Osteocyte (in vitro differentiated cells): ENCODE measurements at regions not wholly inside any gene's neighbourhood (a gene's known extent, or its start where the extent isn't known, plus 50 kb on each side); places are given as distances from the start of the nearest gene placed in this dataset.

Experiments
- DNase-seq: peaks from one replicate; pipeline ENCODE4 v3.0.0; 2021; ENCODE audit warnings: mixed read lengths; ENCODE audit not compliant: unreplicated experiment; ENCODE audit errors: extremely low spot score
- H3K27ac Mint-ChIP-seq: one replicate; pipeline ENCODE4 v1.8.0; 2021; ENCODE audit warnings: mild to moderate bottlenecking, mixed read lengths; ENCODE audit not compliant: unreplicated experiment
- H3K27me3 Mint-ChIP-seq: one replicate; pipeline ENCODE4 v1.8.0; 2021; ENCODE audit warnings: mixed read lengths; ENCODE audit not compliant: unreplicated experiment
- H3K36me3 Mint-ChIP-seq: one replicate; pipeline ENCODE4 v1.8.0; 2021; ENCODE audit warnings: mixed read lengths; ENCODE audit not compliant: unreplicated experiment
- H3K4me1 Mint-ChIP-seq: one replicate; pipeline ENCODE4 v1.8.0; 2021; ENCODE audit warnings: mixed read lengths; ENCODE audit not compliant: unreplicated experiment
- H3K4me3 Mint-ChIP-seq: one replicate; pipeline ENCODE4 v1.8.0; 2021; ENCODE audit warnings: mild to moderate bottlenecking, moderate library complexity, mixed read lengths; ENCODE audit not compliant: unreplicated experiment
- H3K9me3 Mint-ChIP-seq: one replicate; pipeline ENCODE4 v1.8.0; 2021; ENCODE audit warnings: mixed read lengths; ENCODE audit not compliant: unreplicated experiment
- TF ChIP-seq, protein P1 (sequence below): fragments of 200-600 bp; sonication (generic); IDR thresholded peaks from 2 replicates; pipeline ENCODE4 v1.5.0; 2021; ENCODE audit warnings: antibody characterized with exemption, mild to moderate bottlenecking, moderate library complexity

DNA sequence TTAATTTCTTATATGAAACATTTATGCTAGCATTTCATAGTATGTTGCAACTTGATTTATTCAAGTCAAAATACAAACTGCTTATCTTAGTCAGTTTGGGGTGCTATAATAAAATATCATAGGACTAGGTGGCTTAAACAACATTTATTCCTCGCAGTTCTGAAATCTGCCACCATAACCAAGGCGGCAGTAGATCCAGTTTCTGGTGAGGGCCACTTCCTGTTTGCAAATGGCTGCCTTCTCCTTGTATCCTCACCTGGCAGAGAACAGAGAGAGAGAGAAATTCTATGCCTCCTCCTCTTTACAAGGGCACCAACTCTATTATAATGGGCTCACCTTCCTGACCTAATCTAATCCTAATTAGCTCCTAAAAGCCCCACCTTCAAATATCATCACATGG, 76.1 kb upstream of the RGS2 start:
- no peaks in the 10 kb centered on the region for H3K36me3 Mint-ChIP-seq
- no peak overlapping the region for H3K27ac Mint-ChIP-seq
- no peaks in the 10 kb centered on the region for H3K27me3 Mint-ChIP-seq
- peaks cover 11% of the 10 kb centered on the region for H3K9me3 Mint-ChIP-seq
- H3K4me1 Mint-ChIP-seq: no peaks in the 10 kb centered on the region
- no peak for DNase-seq
- TF ChIP-seq, protein P1, sequence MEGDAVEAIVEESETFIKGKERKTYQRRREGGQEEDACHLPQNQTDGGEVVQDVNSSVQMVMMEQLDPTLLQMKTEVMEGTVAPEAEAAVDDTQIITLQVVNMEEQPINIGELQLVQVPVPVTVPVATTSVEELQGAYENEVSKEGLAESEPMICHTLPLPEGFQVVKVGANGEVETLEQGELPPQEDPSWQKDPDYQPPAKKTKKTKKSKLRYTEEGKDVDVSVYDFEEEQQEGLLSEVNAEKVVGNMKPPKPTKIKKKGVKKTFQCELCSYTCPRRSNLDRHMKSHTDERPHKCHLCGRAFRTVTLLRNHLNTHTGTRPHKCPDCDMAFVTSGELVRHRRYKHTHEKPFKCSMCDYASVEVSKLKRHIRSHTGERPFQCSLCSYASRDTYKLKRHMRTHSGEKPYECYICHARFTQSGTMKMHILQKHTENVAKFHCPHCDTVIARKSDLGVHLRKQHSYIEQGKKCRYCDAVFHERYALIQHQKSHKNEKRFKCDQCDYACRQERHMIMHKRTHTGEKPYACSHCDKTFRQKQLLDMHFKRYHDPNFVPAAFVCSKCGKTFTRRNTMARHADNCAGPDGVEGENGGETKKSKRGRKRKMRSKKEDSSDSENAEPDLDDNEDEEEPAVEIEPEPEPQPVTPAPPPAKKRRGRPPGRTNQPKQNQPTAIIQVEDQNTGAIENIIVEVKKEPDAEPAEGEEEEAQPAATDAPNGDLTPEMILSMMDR: peak; percentile 19
- no peak overlapping the region for H3K4me3 Mint-ChIP-seq

DNA sequence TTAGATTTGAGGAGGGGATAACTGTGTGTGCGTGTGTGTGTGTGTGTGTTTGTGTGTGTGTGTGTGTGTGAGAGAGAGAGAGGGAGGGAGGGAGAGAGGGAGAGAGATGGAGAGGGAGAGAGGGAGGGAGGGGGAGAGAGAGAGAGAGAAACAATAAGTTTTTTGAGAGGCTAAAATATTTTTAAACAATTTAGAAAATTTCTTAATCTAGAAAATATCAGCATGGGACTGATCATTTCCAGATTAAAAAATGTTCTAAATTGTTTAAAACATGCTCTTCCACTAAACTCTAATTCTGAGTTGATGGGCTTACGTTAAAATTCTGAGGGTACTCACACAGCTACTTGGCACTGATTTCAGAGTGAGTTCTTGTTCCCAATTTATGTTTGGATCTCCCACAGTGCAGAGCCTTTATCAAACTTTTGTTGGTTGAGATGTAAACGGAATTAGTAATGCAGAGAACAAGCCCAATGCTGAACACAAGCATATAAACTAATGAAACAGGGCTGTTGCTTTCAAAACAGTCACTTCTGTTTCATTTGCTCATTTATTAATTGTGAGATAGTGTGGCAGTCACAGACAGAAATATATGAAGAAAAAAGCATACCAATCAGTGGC, 73.4 kb upstream of the RGS2 start:
- Mint-ChIP-seq H3K27me3 (no peaks in the 10 kb centered on the region), H3K4me1 (no peaks in the 10 kb centered on the region), H3K9me3 (peaks cover 15% of the 10 kb centered on the region), H3K36me3 (no peaks in the 10 kb centered on the region), H3K27ac (no peak overlapping the region), H3K4me3 (no peak overlapping the region)
- no peak for DNase-seq
- TF ChIP-seq, protein P1: no peak

DNA sequence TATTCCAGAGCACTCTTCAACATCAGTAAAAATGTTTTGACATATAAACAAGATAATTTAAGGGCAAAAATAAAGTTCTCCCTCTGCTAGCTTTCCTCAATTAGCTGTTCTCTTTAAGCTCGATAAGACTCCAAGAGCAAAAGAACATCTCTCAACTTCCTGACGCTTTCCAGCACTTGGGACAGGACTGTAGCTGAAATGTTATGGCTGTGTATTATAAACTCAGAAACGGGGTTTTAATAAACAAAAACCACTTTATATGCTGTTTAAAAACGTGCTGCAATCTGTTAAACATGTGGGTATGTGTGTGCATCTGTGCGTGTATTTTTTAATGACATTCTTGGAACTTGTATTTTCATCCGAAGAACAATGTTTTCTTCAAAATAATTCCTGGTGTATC, 71.5 kb upstream of the RGS2 start:
- no peaks in the 10 kb centered on the region for H3K4me1 Mint-ChIP-seq
- no peak for DNase-seq
- no peaks in the 10 kb centered on the region for H3K27me3 Mint-ChIP-seq
- peaks cover 2% of the 10 kb centered on the region for H3K36me3 Mint-ChIP-seq
- no peak overlapping the region for H3K4me3 Mint-ChIP-seq
- no peak overlapping the region for H3K27ac Mint-ChIP-seq
- H3K9me3 Mint-ChIP-seq: peaks cover 26% of the 10 kb centered on the region
- TF ChIP-seq, protein P1: no peak

DNA sequence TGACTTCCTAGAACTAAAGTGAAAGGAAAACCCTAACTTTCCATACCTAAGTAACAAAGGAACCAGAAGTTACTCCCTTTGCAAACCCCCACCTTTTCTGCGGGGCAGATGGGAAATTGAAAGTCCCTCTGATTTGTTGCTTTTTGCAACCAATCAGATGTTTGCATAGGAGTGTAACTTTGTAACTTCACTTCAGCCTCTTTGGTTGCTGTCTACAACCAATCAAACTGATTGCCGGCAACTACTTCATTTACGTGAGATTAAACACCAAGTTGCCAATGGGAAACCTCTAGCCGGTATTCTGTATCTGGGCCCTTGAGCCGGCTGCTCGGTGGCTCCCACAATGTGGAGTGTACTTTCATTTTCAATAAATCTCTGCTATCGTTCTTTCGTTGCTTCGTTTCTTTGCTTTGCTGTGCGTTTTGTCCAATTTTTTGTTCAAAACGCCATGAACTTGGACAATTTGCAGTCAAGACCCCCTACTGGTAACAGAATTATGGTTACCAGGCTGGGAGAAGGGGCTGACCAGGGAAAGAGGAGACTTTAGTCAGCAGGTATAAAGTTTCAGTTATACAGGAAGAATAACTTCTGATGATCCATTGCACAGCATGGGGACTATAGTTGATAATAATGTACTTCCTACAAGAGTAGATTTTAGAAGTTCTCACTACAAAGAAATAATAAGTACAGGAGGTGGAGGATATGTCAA, 69.2 kb upstream of the RGS2 start:
- no peak for DNase-seq
- no peaks in the 10 kb centered on the region for H3K27me3 Mint-ChIP-seq
- H3K4me1 Mint-ChIP-seq: no peaks in the 10 kb centered on the region
- H3K4me3 Mint-ChIP-seq: no peak overlapping the region
- TF ChIP-seq, protein P1: no peak
- H3K27ac Mint-ChIP-seq: no peak overlapping the region
- peaks cover 2% of the 10 kb centered on the region for H3K36me3 Mint-ChIP-seq
- H3K9me3 Mint-ChIP-seq: peaks cover 15% of the 10 kb centered on the region

DNA sequence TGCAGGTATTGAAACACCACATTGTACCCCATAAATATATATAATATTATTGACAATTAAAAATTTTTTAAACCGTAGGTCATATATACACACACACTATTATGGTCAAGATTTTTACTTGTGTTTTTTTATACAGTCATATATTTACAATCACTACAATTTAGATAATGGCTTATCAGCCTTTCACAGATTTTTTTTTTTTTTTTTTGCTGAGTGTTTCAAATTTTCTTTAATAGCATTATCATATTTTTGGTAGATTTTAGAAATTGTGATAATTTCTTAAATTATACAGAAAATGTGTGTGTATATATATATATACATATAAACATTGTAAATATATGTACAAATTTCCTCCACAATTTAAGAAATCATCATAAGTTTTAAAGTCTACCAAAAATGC, 68.6 kb upstream of the RGS2 start:
- H3K27ac Mint-ChIP-seq: no peak overlapping the region
- peaks cover 15% of the 10 kb centered on the region for H3K9me3 Mint-ChIP-seq
- peaks cover 2% of the 10 kb centered on the region for H3K36me3 Mint-ChIP-seq
- no peak overlapping the region for H3K4me3 Mint-ChIP-seq
- DNase-seq: no peak
- no peaks in the 10 kb centered on the region for H3K27me3 Mint-ChIP-seq
- TF ChIP-seq, protein P1: no peak
- no peaks in the 10 kb centered on the region for H3K4me1 Mint-ChIP-seq
